ENCODE measurements at regions not wholly inside any gene's neighbourhood (a gene's known extent, or its start where the extent isn't known, plus 50 kb on each side); places are given as distances from the start of the nearest gene placed in this dataset.
"Not testable (repeated sequence)": the region's sequence is repeated elsewhere in the genome, so short reads cannot be mapped to it uniquely, and the experiment has no call there.

GRCh38 chr3:80649170-80649569, 881.4 kb upstream of the ROBO1 start:
- no peak for DNase-seq (ENCODE audit: low read depth in 2 of 2)

GRCh38 chr3:80643421-80643820, 875.6 kb upstream of the ROBO1 start:
- DNase-seq (ENCODE audit: low read depth in 2 of 2): no peak

GRCh38 chr3:80618295-80619256, 850.8 kb upstream of the ROBO1 start:
- DNase-seq (ENCODE audit: low read depth in 2 of 2): no peak

- DNase-seq (ENCODE audit: low read depth in 2 of 2): no peak
These were observed 844.6 kb upstream of the ROBO1 start for GRCh38 chr3:80612366-80612765.

- not testable (repeated sequence) for DNase-seq (ENCODE audit: low read depth in 2 of 2)
These were observed 840.3 kb upstream of the ROBO1 start for GRCh38 chr3:80608072-80608471.

GRCh38 chr3:80606073-80606472, 838.3 kb upstream of the ROBO1 start:
- DNase-seq (ENCODE audit: low read depth in 2 of 2): peak in 1 of 2 donors; percentile 8

GRCh38 chr3:80601479-80601878, 833.7 kb upstream of the ROBO1 start:
- no peak for DNase-seq (ENCODE audit: low read depth in 2 of 2)

GRCh38 chr3:80592792-80593191, 825.0 kb upstream of the ROBO1 start:
- no peak for DNase-seq (ENCODE audit: low read depth in 2 of 2)

GRCh38 chr3:80586338-80586737, 818.5 kb upstream of the ROBO1 start:
- no peak for DNase-seq (ENCODE audit: low read depth in 2 of 2)

GRCh38 chr3:80580146-80580545, 812.3 kb upstream of the ROBO1 start:
- DNase-seq (ENCODE audit: low read depth in 2 of 2): no peak

- DNase-seq (ENCODE audit: low read depth in 2 of 2): no peak
These were observed 796.6 kb upstream of the ROBO1 start for GRCh38 chr3:80564391-80564790.

GRCh38 chr3:80559701-80560100, 791.9 kb upstream of the ROBO1 start:
- no peak for DNase-seq (ENCODE audit: low read depth in 2 of 2)

GRCh38 chr3:80556763-80557162, 789.0 kb upstream of the ROBO1 start:
- no peak for DNase-seq (ENCODE audit: low read depth in 2 of 2)

GRCh38 chr3:80554304-80554703, 786.5 kb upstream of the ROBO1 start:
- no peak for DNase-seq (ENCODE audit: low read depth in 2 of 2)

- DNase-seq (ENCODE audit: low read depth in 2 of 2): no peak
These were observed 785.4 kb upstream of the ROBO1 start for GRCh38 chr3:80553211-80553610.

GRCh38 chr3:80550174-80550573, 782.4 kb upstream of the ROBO1 start:
- no peak for DNase-seq (ENCODE audit: low read depth in 2 of 2)

- DNase-seq (ENCODE audit: low read depth in 2 of 2): no peak
These were observed 781.4 kb upstream of the ROBO1 start for GRCh38 chr3:80549173-80549572.

- DNase-seq (ENCODE audit: low read depth in 2 of 2): no peak
These were observed 775.4 kb upstream of the ROBO1 start for GRCh38 chr3:80543154-80543553.

GRCh38 chr3:80542456-80542855, 774.7 kb upstream of the ROBO1 start:
- no peak for DNase-seq (ENCODE audit: low read depth in 2 of 2)

GRCh38 chr3:80537680-80538079, 769.9 kb upstream of the ROBO1 start:
- no peak for DNase-seq (ENCODE audit: low read depth in 2 of 2)

- no peak for DNase-seq (ENCODE audit: low read depth in 2 of 2)
These were observed 767.5 kb upstream of the ROBO1 start for GRCh38 chr3:80535286-80535685.

GRCh38 chr3:80533553-80533952, 765.8 kb upstream of the ROBO1 start:
- no peak for DNase-seq (ENCODE audit: low read depth in 2 of 2)

- no peak for DNase-seq (ENCODE audit: low read depth in 2 of 2)
These were observed 758.4 kb upstream of the ROBO1 start for GRCh38 chr3:80526153-80526552.
